NCI-H2227 treated with DMSO at 0.1 percent for 48 hours (cell line): ENCODE measurements at regions not wholly inside any gene's neighbourhood (a gene's known extent, or its start where the extent isn't known, plus 50 kb on each side); places are given as distances from the start of the nearest gene placed in this dataset.

Source experiments
- DNase-seq: peaks from one replicate; lab custom pipeline; 2025; lab: John Stamatoyannopoulos, UW

DNA sequence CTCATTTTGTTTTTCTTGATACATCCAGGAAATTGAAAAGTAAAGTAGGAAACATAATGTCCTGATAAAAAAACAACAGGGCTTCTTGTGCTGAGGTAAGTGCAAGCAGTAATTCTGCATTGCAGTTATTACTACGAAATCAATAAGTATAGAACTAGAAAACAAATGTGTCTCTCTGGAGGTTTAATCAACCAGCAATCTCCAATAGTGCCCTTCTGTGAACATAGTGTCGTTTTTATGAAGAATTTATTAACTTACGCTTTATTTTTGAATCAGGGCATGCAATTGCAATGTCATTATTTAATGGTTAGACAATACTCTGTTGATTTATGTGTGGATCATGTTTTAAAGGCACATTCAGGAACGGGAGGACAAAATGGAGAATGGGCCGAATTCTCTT, 494.1 kb upstream of the NOVA1 start:
- DNase-seq: no peak

DNA sequence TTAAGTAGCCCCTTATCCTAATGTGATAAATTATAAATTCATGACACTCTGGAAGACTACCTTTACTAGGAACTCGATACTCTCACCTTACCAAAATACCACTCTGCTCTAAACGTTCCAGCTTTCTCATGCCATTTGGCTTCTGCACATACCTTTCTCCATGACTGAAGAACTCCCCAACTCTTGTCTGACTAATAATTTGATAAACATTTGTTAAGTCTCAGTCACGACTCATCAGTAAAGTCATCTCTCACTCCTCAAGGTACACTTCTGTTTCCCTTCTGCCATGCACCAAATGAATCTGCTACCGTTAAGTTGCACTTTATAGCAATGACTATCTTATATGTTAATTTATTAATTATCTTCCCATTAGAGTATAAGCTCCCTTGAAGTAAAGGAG, 498.3 kb upstream of the NOVA1 start:
- DNase-seq: no peak

DNA sequence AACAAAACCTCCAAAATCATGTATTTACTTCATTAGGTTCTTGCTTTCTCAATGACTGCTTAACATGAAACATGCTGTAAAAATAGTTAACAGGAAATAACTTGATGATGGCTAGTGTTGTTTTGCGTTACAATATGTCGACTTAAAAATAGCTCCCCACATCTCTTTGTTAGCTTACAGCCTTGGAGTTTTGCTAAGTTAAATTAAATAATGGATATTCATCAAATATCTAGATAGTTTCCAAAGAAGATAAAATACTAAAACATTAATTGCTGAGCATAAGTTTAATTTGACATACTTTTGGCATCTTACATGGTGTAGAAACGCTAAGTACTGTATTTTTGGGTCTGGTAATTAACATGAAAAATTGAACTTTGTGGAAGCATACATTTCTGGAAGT, 500.6 kb upstream of the NOVA1 start:
- no peak for DNase-seq

DNA sequence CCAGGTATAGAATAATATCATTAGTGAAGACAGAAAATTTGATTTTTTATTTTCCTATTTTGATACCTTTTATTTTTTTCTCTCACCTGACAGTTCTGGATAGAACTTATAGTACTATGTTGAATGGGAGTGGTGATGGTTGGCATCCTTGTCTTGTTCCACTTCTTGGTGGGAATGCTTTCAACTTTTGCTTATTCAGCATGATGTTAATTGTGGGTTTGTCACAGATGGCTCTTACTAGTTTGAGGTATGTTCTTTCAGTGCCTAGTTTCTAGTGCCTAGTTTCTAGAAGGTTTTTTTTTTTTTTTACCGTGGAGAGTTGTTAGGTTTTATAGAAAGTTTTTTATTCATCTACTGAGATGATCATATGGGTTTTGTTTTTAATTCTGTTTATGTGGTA, 516.3 kb upstream of the NOVA1 start:
- DNase-seq: no peak

DNA sequence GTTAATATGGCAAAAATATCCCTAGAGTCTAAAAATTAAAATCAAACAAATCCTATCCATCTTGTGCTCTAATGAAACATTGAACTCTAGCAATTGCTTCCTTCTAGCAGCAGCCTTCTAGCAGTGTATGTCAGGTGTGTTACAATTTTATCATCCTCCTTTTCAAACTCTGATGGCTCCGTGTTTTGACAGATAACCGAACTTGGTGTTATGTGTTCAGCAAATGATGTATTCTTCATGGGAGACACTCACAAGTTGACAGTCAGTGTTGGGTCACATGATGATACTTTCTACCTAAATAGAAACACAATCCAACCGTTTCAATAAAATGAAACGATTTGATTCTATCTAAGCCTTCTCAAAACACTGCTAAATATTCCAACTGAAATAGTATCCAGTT, 525.3 kb upstream of the NOVA1 start:
- no peak for DNase-seq

DNA sequence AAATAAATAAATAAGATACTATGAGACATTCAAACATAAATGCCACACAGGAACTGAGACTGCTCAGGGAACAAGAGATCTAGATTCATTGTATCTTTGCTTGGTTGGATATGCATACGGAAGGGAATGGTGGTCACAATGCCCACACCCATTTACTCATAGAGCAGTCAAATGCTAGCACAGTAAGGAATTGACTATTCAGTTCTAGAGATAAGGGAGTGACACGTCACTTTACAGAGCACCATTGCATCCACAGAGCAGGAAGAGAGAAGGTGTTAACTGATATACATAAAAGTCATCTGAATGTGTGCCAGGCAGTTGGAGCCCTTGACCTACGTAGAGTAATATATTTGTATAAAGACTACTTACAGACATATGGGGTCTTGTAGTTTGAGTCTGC, 530.0 kb upstream of the NOVA1 start:
- DNase-seq: no peak

DNA sequence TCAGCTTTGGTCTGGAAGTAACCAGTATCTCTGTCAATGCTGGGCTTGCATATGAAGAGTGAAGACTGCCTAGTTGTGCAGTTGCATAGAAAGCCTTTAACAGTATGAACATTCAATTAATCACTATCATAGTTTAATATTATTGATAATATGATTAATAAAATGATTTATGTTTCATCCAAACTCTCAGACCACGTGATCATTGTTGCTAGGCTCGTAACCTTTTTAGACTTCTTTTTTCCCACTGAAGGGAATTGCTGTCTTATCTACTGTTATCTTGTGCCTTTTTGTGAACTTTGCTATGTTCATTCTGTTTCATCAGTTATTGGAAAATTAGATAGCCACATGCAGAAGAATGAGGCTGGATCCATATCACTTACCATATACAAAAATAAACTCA, 536.4 kb upstream of the NOVA1 start:
- DNase-seq: no peak

DNA sequence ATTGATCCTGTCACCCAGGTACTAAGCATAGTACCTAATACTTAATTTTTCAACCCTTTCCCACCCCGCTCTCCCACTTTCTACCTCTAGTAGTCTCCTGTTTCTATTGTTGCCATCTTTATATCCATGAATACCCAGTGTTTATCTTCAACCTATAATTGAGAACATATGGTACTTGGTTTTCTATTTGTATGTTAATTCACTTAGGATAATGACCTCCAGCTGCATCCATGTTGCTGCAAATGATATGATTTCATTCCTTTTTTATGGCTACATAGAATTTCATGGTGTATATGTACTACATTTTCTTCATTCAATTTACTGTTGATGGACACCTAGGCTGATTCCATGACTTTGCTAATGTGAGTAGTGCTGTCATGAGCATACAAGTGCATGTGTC, 547.3 kb upstream of the NOVA1 start:
- no peak for DNase-seq

DNA sequence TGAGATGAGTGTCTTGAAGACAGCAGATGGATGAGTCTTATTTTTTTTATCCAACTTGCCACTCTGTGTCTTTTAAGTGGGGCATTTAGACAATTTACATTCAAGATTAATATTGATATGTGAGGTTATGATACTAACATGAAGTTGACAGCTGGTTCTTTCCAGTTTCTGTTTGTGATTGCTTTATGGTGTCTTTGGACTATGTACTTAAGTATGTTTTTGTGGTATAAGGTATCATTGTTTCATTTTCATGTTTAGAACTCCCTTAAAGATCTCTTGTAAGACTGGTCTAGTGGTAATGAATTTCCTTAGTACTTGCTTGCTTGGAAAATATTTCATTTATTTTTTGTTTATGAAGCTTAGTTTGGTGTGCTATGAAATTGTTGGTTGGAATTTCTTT, 550.3 kb upstream of the NOVA1 start:
- no peak for DNase-seq

DNA sequence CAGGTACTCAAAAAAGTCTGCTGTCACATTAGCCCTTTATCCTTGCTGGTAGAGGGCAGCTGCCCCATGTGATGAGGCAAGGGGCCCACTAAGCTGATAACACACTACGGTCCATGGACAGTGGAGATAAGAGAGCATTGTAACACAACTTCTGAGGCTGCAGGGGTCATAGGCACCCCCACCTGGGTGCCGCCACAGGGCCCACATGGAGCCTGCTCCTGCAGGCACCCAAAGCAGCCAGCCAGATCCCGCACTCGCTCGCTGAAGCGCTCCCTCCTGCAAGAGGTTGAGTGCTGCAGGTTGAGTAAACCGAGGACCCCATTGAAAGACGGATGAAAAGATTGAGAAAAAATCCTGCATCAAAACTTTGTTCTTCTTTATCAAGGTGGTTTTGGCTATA, 566.3 kb upstream of the NOVA1 start:
- no peak for DNase-seq

DNA sequence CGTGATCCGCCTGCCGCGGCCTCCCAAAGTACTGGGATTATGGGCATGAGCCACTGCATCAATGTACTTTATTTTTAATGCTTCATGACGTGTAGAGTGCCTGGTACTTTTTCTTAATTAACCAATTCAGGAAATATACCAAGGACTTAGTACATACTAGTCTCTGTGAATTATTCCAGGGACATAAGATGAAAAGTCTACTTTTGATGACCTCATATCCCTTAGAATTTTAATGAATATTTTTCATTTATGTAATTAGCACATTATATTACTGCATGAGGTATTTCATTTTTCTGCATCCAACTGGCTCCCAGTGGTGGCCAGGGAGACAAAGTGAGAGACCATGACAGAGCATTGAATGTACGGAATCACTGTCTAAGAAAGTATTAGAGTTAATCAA, 577.7 kb upstream of the NOVA1 start:
- no peak for DNase-seq

DNA sequence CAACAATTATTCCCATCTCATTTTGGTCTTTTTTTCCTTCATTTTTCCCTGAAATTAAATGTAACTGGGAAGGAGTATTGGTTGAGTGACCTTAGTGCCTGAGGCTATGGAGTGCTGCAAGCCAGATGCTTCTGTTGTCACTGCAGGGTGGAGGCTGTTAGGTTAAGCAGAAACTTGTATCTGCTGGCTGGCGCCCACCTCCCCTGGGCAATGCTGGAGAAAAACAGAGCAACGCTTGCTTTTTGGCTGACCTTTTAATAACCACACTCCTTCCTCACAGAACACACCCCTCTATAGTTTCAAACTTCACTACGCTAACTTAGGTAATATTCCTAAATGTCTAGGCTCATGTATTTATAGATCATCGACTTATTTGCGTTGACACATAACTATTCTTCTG, 583.5 kb upstream of the NOVA1 start:
- DNase-seq: no peak

DNA sequence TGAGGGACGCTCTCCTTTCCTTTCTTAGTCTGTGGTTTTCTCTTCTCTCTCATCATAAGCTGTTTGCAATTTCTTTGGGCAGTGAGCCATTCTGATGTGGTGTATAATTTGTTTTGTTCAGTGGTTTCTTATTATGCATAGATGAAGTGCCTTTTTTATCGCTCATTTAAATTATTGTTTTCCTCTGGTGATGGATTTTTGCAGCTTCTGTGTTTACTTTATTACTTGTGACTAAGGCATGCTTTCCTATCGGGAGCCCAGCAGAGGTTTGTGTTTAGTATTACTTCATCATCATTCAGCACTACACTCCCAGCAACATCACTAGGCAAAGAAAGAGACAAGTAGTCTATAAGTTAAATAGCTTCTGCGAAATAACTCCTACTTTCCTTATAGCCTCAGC, 586.6 kb upstream of the NOVA1 start:
- no peak for DNase-seq

DNA sequence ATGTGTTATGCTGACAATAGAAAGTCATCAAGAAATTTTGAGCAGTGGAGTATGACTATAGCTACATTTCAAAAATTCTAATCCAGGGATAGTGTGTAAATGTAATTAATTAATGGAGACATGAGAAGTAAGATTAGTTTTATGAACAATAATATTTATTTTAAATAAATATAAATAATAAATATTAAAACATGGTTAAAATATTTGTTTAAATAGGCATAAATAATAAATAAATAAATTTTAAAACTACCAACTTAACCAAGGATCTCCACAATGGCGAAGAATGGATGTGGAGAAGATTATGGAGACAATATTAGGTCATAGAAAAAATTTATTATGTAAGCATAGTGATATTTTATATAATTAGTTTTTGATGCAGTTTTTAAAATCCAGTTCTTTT, 588.2 kb upstream of the NOVA1 start:
- no peak for DNase-seq

DNA sequence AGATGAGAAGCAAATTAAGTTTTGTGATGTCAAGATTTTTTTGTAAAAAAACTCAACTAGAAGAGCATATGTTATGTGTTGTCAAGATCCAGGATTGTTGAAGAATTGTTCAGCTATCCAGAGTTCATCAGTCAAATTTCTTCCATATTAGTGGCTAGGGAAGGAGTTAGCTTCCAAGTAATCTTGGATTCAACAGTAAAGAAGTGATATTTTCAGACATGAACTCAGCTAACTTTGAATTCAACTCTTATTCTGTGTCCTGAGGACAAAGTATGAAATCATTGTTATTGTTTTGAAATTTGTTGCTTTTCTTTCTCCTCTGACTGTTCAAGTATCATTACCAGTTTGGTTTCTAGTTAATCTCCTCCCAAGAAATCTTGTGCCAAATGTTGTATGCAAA, 589.3 kb upstream of the NOVA1 start:
- DNase-seq: no peak

DNA sequence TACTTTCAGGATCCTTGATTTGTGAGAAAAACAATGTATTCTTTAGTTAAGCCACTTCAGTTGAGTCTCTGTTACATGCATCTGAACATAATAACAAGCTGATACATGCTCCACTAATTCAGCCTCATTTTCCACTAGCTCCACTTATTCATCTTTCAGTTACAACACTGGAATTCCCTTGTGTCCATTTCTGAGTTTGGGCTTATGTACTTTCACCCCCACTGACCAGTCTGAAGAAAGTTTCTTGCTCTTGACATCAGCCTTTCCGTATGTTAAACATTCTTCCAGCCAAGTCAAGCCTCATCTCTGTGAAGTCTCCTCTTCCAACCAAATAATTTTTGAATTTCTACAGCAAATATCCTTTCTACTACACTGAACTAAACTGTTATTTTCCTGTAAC, 592.5 kb upstream of the NOVA1 start:
- no peak for DNase-seq

DNA sequence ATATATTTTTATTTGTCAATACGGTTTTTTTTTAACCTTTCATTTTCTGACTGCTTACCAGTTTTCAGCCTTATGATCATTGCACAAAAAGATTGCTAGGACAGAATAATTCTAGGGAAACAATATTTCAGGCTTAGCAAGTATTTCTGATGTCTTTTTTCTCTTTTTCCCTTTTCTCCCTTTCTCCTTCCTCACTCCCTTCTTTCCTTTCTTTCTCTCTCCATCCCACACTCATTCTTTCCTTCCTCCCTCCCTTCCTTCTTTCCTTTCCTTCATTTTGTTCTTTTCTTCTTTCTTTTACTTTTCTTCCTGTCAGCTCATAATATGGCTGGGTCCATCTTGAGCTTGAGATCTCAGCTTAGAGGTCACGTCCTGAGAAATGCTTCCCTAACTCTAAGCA, 601.4 kb upstream of the NOVA1 start:
- no peak for DNase-seq

DNA sequence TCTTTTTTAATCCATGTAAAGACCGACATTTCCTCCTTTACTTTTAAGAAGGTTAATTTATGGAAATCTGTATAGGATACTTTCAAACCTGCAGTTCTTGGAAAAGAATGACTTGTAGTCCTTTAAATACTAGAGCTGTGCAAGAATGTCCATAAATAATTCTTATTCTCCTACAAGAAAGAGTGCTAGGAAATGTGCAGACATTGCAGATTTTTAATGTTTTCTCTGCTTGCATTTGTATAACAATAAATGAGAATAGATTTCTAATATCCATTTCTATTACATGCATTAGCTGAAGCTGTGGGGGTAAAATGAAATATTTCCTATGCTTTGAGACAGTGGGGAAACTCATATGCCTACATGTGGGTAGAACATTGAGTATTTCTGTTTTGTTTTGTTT, 607.2 kb upstream of the NOVA1 start:
- no peak for DNase-seq

DNA sequence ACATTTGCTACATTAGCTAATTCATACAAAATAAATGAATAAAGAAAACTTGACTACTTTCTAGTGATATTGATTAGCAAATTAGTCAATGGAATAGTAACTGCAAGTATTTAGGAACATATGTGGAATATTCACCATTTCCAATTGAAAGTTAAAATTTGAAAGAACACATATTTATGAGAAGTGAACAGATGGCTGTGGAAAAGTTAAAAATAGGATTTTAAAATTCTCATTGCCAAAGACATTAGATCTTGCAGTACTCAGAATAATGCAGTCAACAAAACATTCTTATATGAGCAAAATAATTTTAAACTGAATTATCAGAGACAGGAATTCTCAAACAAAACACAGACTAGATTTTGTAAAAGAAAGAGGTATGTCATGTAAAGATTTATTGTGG, 613.9 kb upstream of the NOVA1 start:
- DNase-seq: no peak

DNA sequence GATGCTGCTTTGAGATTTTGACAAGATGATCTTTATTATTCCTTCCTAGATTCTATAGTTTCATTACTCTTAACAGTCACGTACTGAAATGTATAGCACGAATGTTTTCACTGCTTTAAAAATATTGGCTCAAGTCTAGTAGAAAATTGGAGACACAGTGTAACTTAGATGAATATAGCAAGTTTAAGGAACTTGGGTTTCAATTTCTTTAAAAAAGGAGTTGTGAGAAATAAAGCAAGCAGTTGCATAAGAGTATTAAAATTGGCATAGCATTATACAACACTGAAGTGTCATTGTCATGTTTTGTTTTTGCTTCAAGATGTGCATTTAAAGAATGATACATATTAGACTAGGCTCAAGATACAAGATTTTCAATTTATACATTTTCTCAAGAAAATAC, 624.8 kb upstream of the NOVA1 start:
- no peak for DNase-seq

DNA sequence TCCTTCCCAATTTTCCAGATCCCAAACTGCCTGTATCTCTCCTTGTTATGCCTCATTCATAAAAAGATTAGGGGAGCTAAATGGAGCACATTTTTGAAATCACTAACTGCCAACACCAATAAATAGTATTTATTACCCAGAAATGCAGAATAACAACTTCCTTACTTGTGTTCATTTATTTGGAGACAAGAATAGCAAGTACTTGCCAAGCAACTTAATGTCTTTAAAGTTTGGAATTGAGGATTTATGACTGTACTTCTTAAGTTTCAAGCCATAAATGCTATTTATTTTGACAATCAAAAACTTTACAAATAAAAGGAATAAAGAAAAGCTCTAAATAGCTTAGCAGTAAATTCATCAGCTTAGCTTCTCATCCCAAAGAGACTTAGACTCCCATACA, 626.1 kb upstream of the NOVA1 start:
- no peak for DNase-seq

DNA sequence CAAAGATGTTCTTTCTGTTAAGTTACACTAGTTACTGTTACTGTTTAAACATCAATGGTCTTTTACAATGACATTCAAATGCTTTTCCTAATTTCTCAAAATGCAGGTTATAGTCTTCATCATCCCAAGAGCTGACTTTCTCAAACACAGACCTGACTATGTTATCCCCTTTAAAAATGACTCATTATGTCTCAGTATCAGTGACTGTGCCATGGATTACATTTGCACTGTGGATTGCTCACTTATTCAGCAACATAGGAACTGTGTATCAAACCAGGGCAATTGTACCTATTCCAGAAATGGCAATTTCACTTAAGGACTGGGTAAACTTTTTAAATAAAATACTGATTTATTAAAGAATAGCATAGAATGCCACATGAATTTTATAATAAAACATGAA, 630.2 kb upstream of the NOVA1 start:
- DNase-seq: no peak

DNA sequence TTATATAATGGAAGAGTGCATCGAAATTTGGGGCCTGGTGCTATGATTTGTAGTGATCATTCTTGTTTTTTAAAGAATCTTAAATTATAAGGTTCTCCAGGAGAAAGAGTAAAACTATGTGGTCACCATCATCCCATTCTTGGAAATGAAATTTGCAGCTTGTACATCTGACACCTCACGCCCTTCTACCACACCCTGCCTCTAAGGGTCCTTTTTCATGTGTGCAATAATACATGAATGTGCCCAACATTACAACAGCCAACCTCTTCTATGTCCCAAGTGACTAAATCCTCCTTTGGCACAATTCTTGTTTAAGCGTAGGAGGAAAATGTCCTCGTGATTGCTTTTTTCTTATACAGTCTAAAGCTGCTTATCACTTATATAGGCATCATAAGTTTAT, 636.5 kb upstream of the NOVA1 start:
- DNase-seq: no peak

DNA sequence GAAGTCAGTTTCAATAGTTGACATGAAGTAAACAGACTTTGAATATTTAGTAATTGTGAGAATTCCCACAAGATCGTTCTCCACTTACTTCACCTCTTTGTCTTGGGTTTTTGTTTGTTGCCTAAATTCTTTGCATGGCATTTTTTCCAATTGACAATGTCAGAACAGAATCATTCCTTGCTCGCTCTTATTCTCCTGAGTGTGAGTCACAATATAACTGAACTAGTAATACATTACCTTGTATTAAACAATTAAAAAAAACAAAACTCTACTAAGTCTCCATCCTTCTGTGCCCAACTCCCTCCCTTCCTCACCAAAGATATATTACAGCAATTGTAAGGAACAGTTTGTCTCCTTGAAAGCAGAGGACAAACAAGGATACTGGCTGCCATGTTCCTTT, 638.8 kb upstream of the NOVA1 start:
- DNase-seq: no peak

DNA sequence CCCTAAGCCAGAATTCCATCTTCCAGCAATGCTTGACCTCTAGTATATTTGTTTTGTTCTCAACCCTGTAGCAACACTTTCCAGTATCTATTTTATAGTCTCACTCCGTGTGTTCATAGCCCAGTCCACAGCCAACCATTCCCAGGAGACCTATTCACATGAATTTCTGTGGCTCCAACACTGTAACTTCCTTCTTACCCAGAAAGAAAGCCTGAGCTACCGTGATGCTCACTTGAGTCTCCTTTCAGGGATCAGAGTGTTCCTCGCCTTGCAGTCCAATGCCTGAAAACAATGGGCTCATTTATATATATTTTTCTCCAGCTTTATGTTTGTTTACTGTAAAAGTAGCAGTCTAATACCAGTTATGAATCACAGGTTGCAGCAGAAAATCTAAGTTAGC, 645.0 kb upstream of the NOVA1 start:
- no peak for DNase-seq

DNA sequence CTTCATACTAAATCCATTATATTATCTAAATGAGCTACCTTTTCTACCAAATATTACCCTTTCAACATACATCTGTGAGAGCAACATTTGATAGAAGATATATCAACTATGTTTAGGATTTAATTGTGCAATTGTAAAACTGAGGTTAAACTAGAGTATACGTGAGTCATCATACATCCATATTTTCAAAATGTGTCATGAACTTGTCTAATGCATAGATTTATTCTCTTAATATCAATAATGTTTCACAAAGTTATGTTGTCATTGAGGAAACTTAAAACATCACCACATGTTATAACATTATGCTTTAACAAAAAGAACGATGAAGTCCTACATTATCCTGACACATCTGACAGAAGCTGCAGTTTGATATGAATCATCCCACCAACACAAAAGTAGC, 645.5 kb upstream of the NOVA1 start:
- DNase-seq: no peak
